Fibroblast of villous mesenchyme (primary cell): ENCODE measurements at regions not wholly inside any gene's neighbourhood (a gene's known extent, or its start where the extent isn't known, plus 50 kb on each side); places are given as distances from the start of the nearest gene placed in this dataset.

ENCODE experiments used
- DNase-seq: peaks from one replicate; pipeline ENCODE4 v3.0.0-alpha.2; 2010; ENCODE audit warnings: low read depth
- H3K4me3 ChIP-seq: 2 replicates; pipeline ENCODE4 v1.5.1; 2011; ENCODE audit warnings: low read depth, mild to moderate bottlenecking, low read length
- CTCF ChIP-seq: IDR thresholded peaks from 2 replicates; pipeline ENCODE4 v1.5.1; 2012; ENCODE audit warnings: low read depth, mild to moderate bottlenecking, low read length; ENCODE audit not compliant: insufficient read depth

- H3K4me3 ChIP-seq, result no peak overlapping the region
- no peak for TF ChIP-seq CTCF
- DNase-seq, result no peak
These were observed 330.1 kb upstream of the HAND2 start for GRCh38 chr4:173860094-173860493.

GRCh38 chr4:173859091-173859713, 329.2 kb upstream of the HAND2 start:
- no peak overlapping the region for H3K4me3 ChIP-seq
- DNase-seq, result no peak
- no peak for TF ChIP-seq CTCF

GRCh38 chr4:173858471-173858870, 328.4 kb upstream of the HAND2 start:
- no peak for TF ChIP-seq CTCF
- H3K4me3 ChIP-seq, result no peak overlapping the region
- peak; percentile 15 for DNase-seq

- no peak for DNase-seq
- no peak for TF ChIP-seq CTCF
- H3K4me3 ChIP-seq, result no peak overlapping the region
These were observed 327.8 kb upstream of the HAND2 start for GRCh38 chr4:173857828-173858227.

GRCh38 chr4:173855015-173855414, 325.0 kb upstream of the HAND2 start:
- DNase-seq, result no peak
- H3K4me3 ChIP-seq, result no peak overlapping the region
- TF ChIP-seq CTCF, result no peak

- TF ChIP-seq CTCF, result no peak
- no peak for DNase-seq
- H3K4me3 ChIP-seq, result no peak overlapping the region
These were observed 322.7 kb upstream of the HAND2 start for GRCh38 chr4:173852775-173853174.

GRCh38 chr4:173845580-173845979, 315.6 kb upstream of the HAND2 start:
- no peak overlapping the region for H3K4me3 ChIP-seq
- no peak for DNase-seq
- no peak for TF ChIP-seq CTCF
